WTC11 (cell line): ENCODE measurements at regions not wholly inside any gene's neighbourhood (a gene's known extent, or its start where the extent isn't known, plus 50 kb on each side); places are given as distances from the start of the nearest gene placed in this dataset.

Experiments used
- ATAC-seq: fragments of 200-7000 bp; cut with Tn5 transposase; 2 replicates; pipeline ENCODE4 v1.10.0; 2021; ENCODE audit warnings: mild to moderate bottlenecking, moderate library complexity
- CTCF ChIA-PET: fragments of 300-600 bp; sonication (Branson Sonifier 250); formaldehyde crosslinking; loops from one replicate; lab custom pipeline; 2021; ENCODE audit warnings: antibody characterized with exemption; lab: Charles Lee
- POLR2A ChIA-PET: fragments of 350-600 bp; sonication (Branson Sonifier 250); formaldehyde crosslinking; loops from one replicate; lab custom pipeline; 2021; ENCODE audit warnings: antibody characterized with exemption; lab: Charles Lee
- DNase-seq: peaks from one replicate; pipeline ENCODE4 v3.0.0; 2021; ENCODE audit warnings: low spot score
- H3K27ac Mint-ChIP-seq: 2 replicates; pipeline ENCODE4 v1.8.0; 2021; ENCODE audit warnings: mixed read lengths
- H3K27me3 Mint-ChIP-seq: 2 replicates; pipeline ENCODE4 v1.8.0; 2021; ENCODE audit warnings: low read depth, mild to moderate bottlenecking, moderate library complexity, mixed read lengths
- H3K36me3 Mint-ChIP-seq: 2 replicates; pipeline ENCODE4 v1.8.0; 2021; ENCODE audit warnings: mixed read lengths
- H3K4me1 Mint-ChIP-seq: 2 replicates; pipeline ENCODE4 v1.8.0; 2022; ENCODE audit warnings: mixed read lengths
- H3K4me3 Mint-ChIP-seq: 2 replicates; pipeline ENCODE4 v1.8.0; 2021; ENCODE audit warnings: mild to moderate bottlenecking, moderate library complexity, mixed read lengths
- H3K9me3 Mint-ChIP-seq: 2 replicates; pipeline ENCODE4 v1.8.0; 2021; ENCODE audit warnings: mixed read lengths
- ARID4B ChIP-seq: sonication (generic); formaldehyde crosslinking; IDR thresholded peaks from 2 replicates; pipeline ENCODE4 v1.8.0; 2023; ENCODE audit warnings: missing genetic modification reagents, mild to moderate bottlenecking, borderline replicate concordance
- ATF1 ChIP-seq: sonication (generic); formaldehyde crosslinking; IDR thresholded peaks from 2 replicates; pipeline ENCODE4 v1.8.1; 2023; ENCODE audit warnings: mild to moderate bottlenecking, moderate library complexity, missing genetic modification reagents
- ATF3 ChIP-seq: sonication (generic); formaldehyde crosslinking; conservative IDR thresholded peaks from 2 replicates; pipeline ENCODE4 v1.8.1; 2022; ENCODE audit warnings: mild to moderate bottlenecking, missing genetic modification reagents
- ATF6 ChIP-seq: sonication (generic); formaldehyde crosslinking; IDR thresholded peaks from 2 replicates; pipeline ENCODE4 v1.8.1; 2023; ENCODE audit warnings: mild to moderate bottlenecking, missing genetic modification reagents
- EMX1 ChIP-seq: fragments of 250-450 bp; sonication (Bioruptor Pico); IDR thresholded peaks from 2 replicates; pipeline ENCODE4 v1.8.0; 2021; ENCODE audit warnings: mild to moderate bottlenecking
- ESRRA ChIP-seq: sonication (generic); formaldehyde crosslinking; IDR thresholded peaks from 2 replicates; pipeline ENCODE4 v1.8.1; 2022; ENCODE audit warnings: mild to moderate bottlenecking, missing genetic modification reagents, borderline replicate concordance
- FOXJ3 ChIP-seq: sonication (generic); formaldehyde crosslinking; IDR thresholded peaks from 2 replicates; pipeline ENCODE4 v1.9.0; 2021; ENCODE audit warnings: missing genetic modification reagents, mild to moderate bottlenecking, borderline replicate concordance
- GABPB1 ChIP-seq: sonication (generic); formaldehyde crosslinking; IDR thresholded peaks from 2 replicates; pipeline ENCODE4 v1.8.1; 2023; ENCODE audit warnings: mild to moderate bottlenecking, missing genetic modification reagents
- GRHL2 ChIP-seq: fragments of 250-450 bp; sonication (Bioruptor Pico); IDR thresholded peaks from 2 replicates; pipeline ENCODE4 v1.8.0; 2022; ENCODE audit warnings: mild to moderate bottlenecking, moderate library complexity; ENCODE audit not compliant: insufficient replicate concordance, severe bottlenecking
- GTF2I ChIP-seq: fragments of 250-450 bp; sonication (Bioruptor Pico); conservative IDR thresholded peaks from 2 replicates; pipeline ENCODE4 v1.4.0; 2021; ENCODE audit warnings: mild to moderate bottlenecking
- JUN ChIP-seq: sonication (generic); formaldehyde crosslinking; IDR thresholded peaks from 2 replicates; pipeline ENCODE4 v1.8.0; 2023; ENCODE audit warnings: mild to moderate bottlenecking, missing genetic modification reagents
- OVOL2 ChIP-seq: fragments of 250-450 bp; sonication (Bioruptor Pico); IDR thresholded peaks from 2 replicates; pipeline ENCODE4 v1.9.0; 2021; ENCODE audit warnings: mild to moderate bottlenecking, borderline replicate concordance
- SMAD4 ChIP-seq: sonication (generic); formaldehyde crosslinking; IDR thresholded peaks from 2 replicates; pipeline ENCODE4 v1.8.0; 2022; ENCODE audit warnings: mild to moderate bottlenecking, missing genetic modification reagents
- TEAD1 ChIP-seq: sonication (generic); formaldehyde crosslinking; IDR thresholded peaks from 2 replicates; pipeline ENCODE4 v1.8.0; 2022; ENCODE audit warnings: mild to moderate bottlenecking, missing genetic modification reagents
- ZNF396 ChIP-seq: fragments of 250-450 bp; sonication (Bioruptor Pico); IDR thresholded peaks from 2 replicates; pipeline ENCODE4 v1.8.0; 2021; ENCODE audit warnings: mild to moderate bottlenecking, moderate library complexity, borderline replicate concordance
- ZNF416 ChIP-seq: fragments of 250-450 bp; sonication (Bioruptor Pico); IDR thresholded peaks from 2 replicates; pipeline ENCODE4 v1.9.0; 2021; ENCODE audit warnings: mild to moderate bottlenecking, inconsistent platforms
- ZSCAN18 ChIP-seq: fragments of 250-450 bp; sonication (Bioruptor Pico); IDR thresholded peaks from 2 replicates; pipeline ENCODE4 v2.1.2; 2022; ENCODE audit warnings: mild to moderate bottlenecking, moderate library complexity

- Mint-ChIP-seq H3K27me3 (0 out of 2 replicates have a peak, but pooled peaks cover 3% of the 10 kb centered on the region), H3K36me3 (peaks cover 19% of the 10 kb centered on the region), H3K27ac (no peak overlapping the region), H3K4me1 (peaks cover 12% of the 10 kb centered on the region), H3K9me3 (peaks cover 27% of the 10 kb centered on the region), H3K4me3 (no peak overlapping the region)
- TF ChIP-seq GABPB1 (no peak), ATF6 (CRISPR knock-in tag) (no peak), OVOL2 (CRISPR knock-in tag) (no peak), EMX1 (CRISPR knock-in tag) (no peak), GTF2I (0 out of 2 replicates have a peak, but pooled peaks have one; percentile 25)
- DNase-seq (no peak), ATAC-seq (no peak)
- POLR2A ChIA-PET = interaction anchor here (0.6 kb wide), 1 partner anchor 725 kb away, joined by 4 read pairs; no protein-coding TSS in a partner anchor
- CTCF ChIA-PET = no interaction called here
Measured at GRCh38 chr7:68911754-68912153, 686.5 kb upstream of the AUTS2 start.

- Mint-ChIP-seq H3K27ac (no peak overlapping the region), H3K4me3 (no peak overlapping the region), H3K4me1 (peaks cover 12% of the 10 kb centered on the region), H3K27me3 (0 out of 2 replicates have a peak, but pooled peaks cover 3% of the 10 kb centered on the region), H3K36me3 (peaks cover 32% of the 10 kb centered on the region), H3K9me3 (peaks cover 46% of the 10 kb centered on the region)
- ChIA-PET CTCF (no interaction called here), POLR2A (no interaction called here)
- TF ChIP-seq JUN (CRISPR knock-in tag) (no peak), GTF2I (no peak)
- ATAC-seq (no peak), DNase-seq (no peak)
Measured at GRCh38 chr7:68914006-68914405, 684.3 kb upstream of the AUTS2 start.

GRCh38 chr7:68917041-68917651 lies 681.1 kb upstream of the AUTS2 start:
- POLR2A ChIA-PET = interaction anchor here (0.7 kb wide), 1 partner anchor 40 kb away, joined by 17 read pairs; no protein-coding TSS in a partner anchor
- peaks cover 7% of the 10 kb centered on the region for H3K27me3 Mint-ChIP-seq
- no peak overlapping the region for H3K27ac Mint-ChIP-seq
- DNase-seq (no peak), ATAC-seq (no peak)
- TF ChIP-seq ZSCAN18 (CRISPR knock-in tag) = no peak
- TF ChIP-seq SMAD4 (CRISPR knock-in tag) = no peak
- no peak for TF ChIP-seq ARID4B
- TF ChIP-seq ZNF396 (CRISPR knock-in tag) = no peak
- no peak for TF ChIP-seq ESRRA (CRISPR knock-in tag)
- no peak for TF ChIP-seq ATF3 (CRISPR knock-in tag)
- TF ChIP-seq ZNF416 (CRISPR knock-in tag) = no peak
- TF ChIP-seq TEAD1 = no peak
- no peak for TF ChIP-seq GRHL2 (CRISPR knock-in tag)
- no peak for TF ChIP-seq ATF1
- TF ChIP-seq FOXJ3 (CRISPR knock-in tag) = no peak
- H3K4me1 Mint-ChIP-seq = peaks cover 12% of the 10 kb centered on the region
- H3K36me3 Mint-ChIP-seq = peaks cover 39% of the 10 kb centered on the region
- CTCF ChIA-PET = no interaction called here
- H3K9me3 Mint-ChIP-seq = peaks cover 59% of the 10 kb centered on the region
- no peak overlapping the region for H3K4me3 Mint-ChIP-seq
